WERI-Rb-1 (cell line): ENCODE measurements at regions not wholly inside any gene's neighbourhood (a gene's known extent, or its start where the extent isn't known, plus 50 kb on each side); places are given as distances from the start of the nearest gene placed in this dataset.
"Not testable (repeated sequence)": the region's sequence is repeated elsewhere in the genome, so short reads cannot be mapped to it uniquely, and the experiment has no call there.

ENCODE experiments used
- DNase-seq: peaks from one replicate; pipeline ENCODE4 v3.0.0-alpha.2; 2020
- H3K27ac ChIP-seq: fragments of 250-450 bp; sonication (Bioruptor Pico); 2 replicates; pipeline ENCODE4 v1.5.1; 2020; ENCODE audit warnings: mild to moderate bottlenecking, moderate library complexity
- H3K27me3 ChIP-seq: fragments of 250-450 bp; sonication (Bioruptor Pico); 2 replicates; pipeline ENCODE4 v1.5.1; 2021; ENCODE audit warnings: mild to moderate bottlenecking, low read depth, moderate library complexity; ENCODE audit not compliant: insufficient read depth, severe bottlenecking
- H3K36me3 ChIP-seq: fragments of 250-450 bp; sonication (Bioruptor Pico); 2 replicates; pipeline ENCODE4 v1.5.1; 2020; ENCODE audit warnings: mild to moderate bottlenecking, moderate library complexity
- H3K4me3 ChIP-seq: 2 replicates; pipeline ENCODE4 v1.5.1; 2011; ENCODE audit warnings: low read depth, mild to moderate bottlenecking, control low read depth, low read length
- H3K9me3 ChIP-seq: fragments of 250-450 bp; sonication (Bioruptor Pico); 2 replicates; pipeline ENCODE4 v1.5.1; 2021; ENCODE audit warnings: mild to moderate bottlenecking, moderate library complexity; ENCODE audit not compliant: severe bottlenecking
- TF ChIP-seq, protein P1 (sequence below): IDR thresholded peaks from 2 replicates; pipeline ENCODE4 v1.5.1; 2011; ENCODE audit warnings: low read depth, mild to moderate bottlenecking, control low read depth, inconsistent platforms, low read length

DNA sequence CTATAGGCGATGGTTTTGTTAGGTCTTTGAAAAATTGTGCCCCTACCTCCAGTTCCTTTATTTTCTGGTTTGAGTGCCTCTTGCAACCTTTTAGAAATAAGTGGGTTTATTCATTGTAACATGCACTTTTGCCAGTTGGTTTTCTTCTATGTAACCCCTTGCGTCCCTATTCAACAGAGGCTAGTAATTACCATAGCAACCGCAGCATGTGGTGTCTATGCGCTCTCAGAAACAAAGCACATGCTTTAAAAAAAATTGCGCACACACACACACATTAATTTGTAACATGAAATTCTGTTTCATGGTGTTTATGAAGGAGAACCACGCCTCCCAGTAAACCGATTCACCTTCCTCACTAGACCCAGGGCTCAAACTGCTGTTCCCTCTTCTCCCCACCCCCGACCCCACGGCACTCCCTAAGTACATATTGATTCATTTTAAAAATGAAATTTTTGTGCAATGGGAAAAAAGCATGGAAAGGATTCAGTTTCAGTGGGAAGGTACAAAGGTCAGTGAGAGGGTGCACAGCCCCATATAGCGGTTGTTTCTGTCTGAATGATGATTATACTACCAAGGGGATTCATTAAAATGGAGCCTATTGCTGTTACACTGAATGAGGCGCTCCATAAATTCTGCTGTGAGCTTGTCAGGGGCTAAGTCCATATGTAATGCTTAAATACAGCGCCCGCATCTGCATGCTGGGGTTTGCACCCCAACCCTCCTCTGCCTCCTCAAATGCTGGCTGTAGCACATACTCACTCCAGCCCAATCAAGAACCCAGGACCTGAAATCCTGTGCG lies 206.9 kb downstream of the ICOS start:
- DNase-seq = no peak
- Histone ChIP-seq H3K4me3 (no peak overlapping the region), H3K9me3 (no peaks in the 10 kb centered on the region), H3K27me3 (no peaks in the 10 kb centered on the region), H3K27ac (no peak overlapping the region), H3K36me3 (no peaks in the 10 kb centered on the region)
- TF ChIP-seq, protein P1, sequence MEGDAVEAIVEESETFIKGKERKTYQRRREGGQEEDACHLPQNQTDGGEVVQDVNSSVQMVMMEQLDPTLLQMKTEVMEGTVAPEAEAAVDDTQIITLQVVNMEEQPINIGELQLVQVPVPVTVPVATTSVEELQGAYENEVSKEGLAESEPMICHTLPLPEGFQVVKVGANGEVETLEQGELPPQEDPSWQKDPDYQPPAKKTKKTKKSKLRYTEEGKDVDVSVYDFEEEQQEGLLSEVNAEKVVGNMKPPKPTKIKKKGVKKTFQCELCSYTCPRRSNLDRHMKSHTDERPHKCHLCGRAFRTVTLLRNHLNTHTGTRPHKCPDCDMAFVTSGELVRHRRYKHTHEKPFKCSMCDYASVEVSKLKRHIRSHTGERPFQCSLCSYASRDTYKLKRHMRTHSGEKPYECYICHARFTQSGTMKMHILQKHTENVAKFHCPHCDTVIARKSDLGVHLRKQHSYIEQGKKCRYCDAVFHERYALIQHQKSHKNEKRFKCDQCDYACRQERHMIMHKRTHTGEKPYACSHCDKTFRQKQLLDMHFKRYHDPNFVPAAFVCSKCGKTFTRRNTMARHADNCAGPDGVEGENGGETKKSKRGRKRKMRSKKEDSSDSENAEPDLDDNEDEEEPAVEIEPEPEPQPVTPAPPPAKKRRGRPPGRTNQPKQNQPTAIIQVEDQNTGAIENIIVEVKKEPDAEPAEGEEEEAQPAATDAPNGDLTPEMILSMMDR = no peak

DNA sequence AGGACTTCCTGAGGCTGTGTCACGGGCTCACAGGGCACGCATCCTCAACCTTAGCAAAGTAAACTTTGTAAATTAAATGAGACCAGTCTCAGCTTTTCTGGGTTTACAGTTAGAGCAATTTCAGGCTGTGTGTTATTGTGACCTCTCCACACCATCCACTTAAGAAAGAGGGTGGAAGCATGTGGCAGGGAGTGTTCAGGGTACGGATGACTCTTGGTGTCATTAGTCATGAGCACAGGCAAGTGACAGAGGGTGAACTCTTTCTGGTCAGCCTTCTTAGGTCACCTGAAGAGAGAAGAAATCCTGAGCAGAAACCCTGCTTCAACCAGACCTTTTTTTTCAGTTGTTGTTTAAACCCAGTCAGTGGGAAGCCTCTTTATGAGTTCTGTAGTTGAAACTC lies 207.9 kb downstream of the ICOS start:
- Histone ChIP-seq H3K9me3 (no peaks in the 10 kb centered on the region), H3K4me3 (no peak overlapping the region), H3K36me3 (no peaks in the 10 kb centered on the region), H3K27me3 (no peaks in the 10 kb centered on the region), H3K27ac (no peak overlapping the region)
- TF ChIP-seq, protein P1 = no peak
- DNase-seq = no peak

DNA sequence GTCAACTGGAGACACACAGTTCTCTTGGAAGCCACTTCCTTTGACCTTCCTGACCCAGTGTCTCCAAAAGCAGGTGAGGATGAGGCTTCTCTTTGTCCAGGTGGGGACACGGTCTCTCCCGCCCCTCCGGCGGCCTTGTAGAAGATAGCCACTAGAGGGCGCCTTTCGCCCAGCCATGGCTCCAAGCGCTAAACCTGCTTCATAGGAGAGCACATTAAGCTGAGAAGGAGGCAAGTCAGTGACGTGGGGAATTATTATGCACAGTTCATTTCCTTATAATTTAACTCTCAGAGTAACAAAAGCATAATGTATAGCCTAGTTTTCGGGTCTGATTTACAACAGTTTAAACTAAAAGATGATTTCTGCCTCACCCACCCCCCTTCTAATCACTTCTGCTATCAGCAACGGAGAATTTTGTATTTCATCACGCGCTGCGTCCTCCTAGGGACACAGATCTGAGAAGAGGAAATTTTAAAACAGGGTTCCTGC lies 208.7 kb downstream of the ICOS start:
- Histone ChIP-seq H3K9me3 (no peaks in the 10 kb centered on the region), H3K4me3 (no peak overlapping the region), H3K27ac (no peak overlapping the region), H3K27me3 (no peaks in the 10 kb centered on the region), H3K36me3 (no peaks in the 10 kb centered on the region)
- DNase-seq = peak; percentile 81
- TF ChIP-seq, protein P1 = peak; percentile 83

DNA sequence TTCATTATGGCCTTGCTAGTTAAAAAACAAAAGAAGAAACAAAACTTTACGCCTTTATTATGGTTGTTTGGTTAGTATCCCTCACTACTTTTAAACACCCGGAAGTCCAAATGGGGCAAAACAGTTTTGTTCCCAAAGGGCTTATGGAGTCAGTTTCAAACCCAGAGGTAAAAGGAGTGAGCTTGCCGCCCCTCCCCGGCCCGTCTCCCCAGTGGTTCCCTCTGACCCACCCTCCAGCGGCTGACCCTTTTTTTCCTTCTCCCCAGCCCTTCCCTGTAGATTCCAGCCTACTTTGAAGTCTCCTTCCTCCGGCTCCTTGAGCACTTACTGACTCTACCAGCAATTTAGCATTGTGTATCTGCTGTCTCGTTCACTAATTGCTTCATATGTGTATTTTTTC lies 209.2 kb downstream of the ICOS start:
- Histone ChIP-seq H3K27me3 (no peaks in the 10 kb centered on the region), H3K27ac (no peak overlapping the region)
- no peak for DNase-seq

DNA sequence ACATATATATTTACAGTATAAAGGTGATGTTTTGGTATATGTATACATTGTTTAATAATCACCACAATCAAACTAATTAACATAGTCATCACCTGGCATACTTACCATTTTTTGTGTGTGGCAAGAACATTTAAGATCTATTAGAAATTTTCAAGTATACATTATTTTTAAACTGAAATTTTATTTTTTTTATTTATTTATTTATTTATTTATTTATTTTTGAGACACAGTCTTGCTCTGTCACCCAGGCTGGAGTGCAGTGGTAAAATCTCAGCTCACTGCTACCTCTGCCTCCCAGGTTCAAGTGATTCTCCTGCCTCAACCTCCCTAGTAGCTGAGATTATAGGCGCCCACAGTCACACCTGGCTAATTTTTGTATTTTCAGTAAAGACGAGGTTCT lies 210.5 kb downstream of the ICOS start:
- not testable (repeated sequence) for H3K27me3 ChIP-seq, H3K27ac ChIP-seq, DNase-seq, H3K4me3 ChIP-seq, H3K36me3 ChIP-seq, H3K9me3 ChIP-seq

More for the DNA sequence above, 209.2 kb downstream of the ICOS start:
- no peaks in the 10 kb centered on the region for H3K9me3 ChIP-seq
- H3K4me3 ChIP-seq = no peak overlapping the region
- no peaks in the 10 kb centered on the region for H3K36me3 ChIP-seq
- TF ChIP-seq, protein P1 = no peak

DNA sequence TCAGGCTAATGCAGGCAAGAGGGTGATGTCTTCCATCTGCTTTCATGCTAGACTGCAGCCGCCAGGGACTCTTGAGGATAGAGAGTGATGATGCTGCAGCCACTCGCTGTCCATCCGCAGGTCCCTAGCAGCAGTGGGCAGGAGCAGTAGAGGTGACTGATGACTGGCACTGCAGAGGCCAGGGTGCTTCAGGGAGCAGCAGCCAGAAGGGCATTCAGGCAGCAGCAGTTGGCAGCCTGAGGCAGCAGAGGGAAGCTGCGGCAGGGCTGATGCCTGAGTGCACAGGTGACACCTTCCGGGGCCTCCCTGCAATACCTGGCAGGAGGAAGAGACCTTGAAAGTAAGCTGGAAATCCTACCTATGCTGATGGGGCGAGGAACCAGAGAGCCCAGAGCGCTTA lies 214.2 kb downstream of the ICOS start:
- no peak for DNase-seq
- no peaks in the 10 kb centered on the region for H3K9me3 ChIP-seq
- no peaks in the 10 kb centered on the region for H3K27me3 ChIP-seq
- TF ChIP-seq, protein P1 = no peak
- no peak overlapping the region for H3K27ac ChIP-seq
- H3K4me3 ChIP-seq = no peak overlapping the region
- H3K36me3 ChIP-seq = no peaks in the 10 kb centered on the region
